ENCODE measurements at regions not wholly inside any gene's neighbourhood (a gene's known extent, or its start where the extent isn't known, plus 50 kb on each side); places are given as distances from the start of the nearest gene placed in this dataset.

- no peak for TF ChIP-seq CDX4 (CRISPR knock-in tag; IDR thresholded peaks at IDR 0.05; ENCODE audit: borderline replicate concordance)
- TF ChIP-seq NFYB (CRISPR knock-in tag; conservative IDR thresholded peaks at IDR 0.05; ENCODE audit: low read depth), result no peak
- TF ChIP-seq CREM (CRISPR knock-in tag; IDR thresholded peaks at IDR 0.05), result no peak
- no peak for TF ChIP-seq RORB (CRISPR knock-in tag; IDR thresholded peaks at IDR 0.05)
- TF ChIP-seq FOXP4 (CRISPR knock-in tag; IDR thresholded peaks at IDR 0.05), result no peak
Measured at GRCh38 chr10:105965141-105965540, 1199.4 kb downstream of the SORCS1 start (continued).

GRCh38 chr10:105964009-105964408 lies 1200.5 kb downstream of the SORCS1 start:
- CTCF ChIA-PET, result no interaction called here
- POLR2A ChIA-PET, result no interaction called here
- no peaks in the 10 kb centered on the region for H3K9me3 Mint-ChIP-seq
- TF ChIP-seq ZNF138 (CRISPR knock-in tag; conservative IDR thresholded peaks at IDR 0.05), result no peak
- TF ChIP-seq ZNF396 (CRISPR knock-in tag; IDR thresholded peaks at IDR 0.05; ENCODE audit: borderline replicate concordance), result no peak
- TF ChIP-seq EMX1 (CRISPR knock-in tag; IDR thresholded peaks at IDR 0.05), result no peak
- TF ChIP-seq ATF2 (CRISPR knock-in tag; IDR thresholded peaks at IDR 0.05; ENCODE audit: borderline replicate concordance, low read depth), result no peak
- no peak for TF ChIP-seq CDX4 (CRISPR knock-in tag; IDR thresholded peaks at IDR 0.05; ENCODE audit: borderline replicate concordance)
- TF ChIP-seq ZMAT4 (CRISPR knock-in tag; IDR thresholded peaks at IDR 0.05), result no peak
- no peak for TF ChIP-seq CREB1 (CRISPR knock-in tag; IDR thresholded peaks at IDR 0.05)
- TF ChIP-seq FOXJ3 (CRISPR knock-in tag; IDR thresholded peaks at IDR 0.05; ENCODE audit: borderline replicate concordance), result no peak
- TF ChIP-seq JAZF1 (CRISPR knock-in tag; IDR thresholded peaks at IDR 0.05), result no peak
- no peak for TF ChIP-seq CTCF (IDR thresholded peaks at IDR 0.05)
- TF ChIP-seq GRHL2 (CRISPR knock-in tag; IDR thresholded peaks at IDR 0.05; ENCODE audit: insufficient replicate concordance, severe bottlenecking), result no peak
- TF ChIP-seq NFE2L1 (CRISPR knock-in tag; IDR thresholded peaks at IDR 0.05), result no peak
- no peak for TF ChIP-seq OVOL2 (CRISPR knock-in tag; IDR thresholded peaks at IDR 0.05; ENCODE audit: borderline replicate concordance)
- no peak for TF ChIP-seq TEAD1 (CRISPR knock-in tag; IDR thresholded peaks at IDR 0.05)
- no peak for TF ChIP-seq ZNF121 (CRISPR knock-in tag; IDR thresholded peaks at IDR 0.05)
- TF ChIP-seq TP53 (CRISPR knock-in tag; IDR thresholded peaks at IDR 0.05), result no peak
- no peaks in the 10 kb centered on the region for H3K4me1 Mint-ChIP-seq
- H3K4me3 Mint-ChIP-seq, result no peak overlapping the region
- H3K27ac Mint-ChIP-seq, result no peak overlapping the region
- no peak for DNase-seq (ENCODE audit: low spot score)
- no peak for ATAC-seq
- H3K36me3 Mint-ChIP-seq, result no peaks in the 10 kb centered on the region
- no peaks in the 10 kb centered on the region for H3K27me3 Mint-ChIP-seq (ENCODE audit: low read depth)
